H9 (cell line): ENCODE measurements at regions not wholly inside any gene's neighbourhood (a gene's known extent, or its start where the extent isn't known, plus 50 kb on each side); places are given as distances from the start of the nearest gene placed in this dataset.
A peak's percentile ranks its signal among the peaks of the same experiment; 100 is the strongest.

ENCODE experiments used
- DNase-seq: peaks from one replicate; pipeline ENCODE4 v3.0.0-alpha.2; 2017
- H2AFZ ChIP-seq: one replicate; pipeline ENCODE4 v1.6.1; 2013; ENCODE audit warnings: mild to moderate bottlenecking, low read length, control low read depth, moderate library complexity
- H2AK5ac ChIP-seq: 2 replicates; pipeline ENCODE4 v1.6.1; 2013; ENCODE audit warnings: low read length, control low read depth, mixed read lengths; ENCODE audit not compliant: insufficient read length
- H2BK120ac ChIP-seq: one replicate; pipeline ENCODE4 v1.6.1; 2013; ENCODE audit warnings: low read depth, mild to moderate bottlenecking, low read length, control low read depth, inconsistent platforms; ENCODE audit not compliant: poor library complexity, severe bottlenecking
- H2BK12ac ChIP-seq: 2 replicates; pipeline ENCODE4 v1.6.1; 2013; ENCODE audit warnings: low read length, control low read depth, mixed read lengths, low read depth; ENCODE audit not compliant: insufficient read length
- H2BK15ac ChIP-seq: 2 replicates; pipeline ENCODE4 v1.6.1; 2013; ENCODE audit warnings: low read depth, low read length, control low read depth
- H2BK20ac ChIP-seq: one replicate; pipeline ENCODE4 v1.6.1; 2013; ENCODE audit warnings: low read depth, mild to moderate bottlenecking, low read length, control low read depth, inconsistent platforms; ENCODE audit not compliant: poor library complexity, severe bottlenecking
- H2BK5ac ChIP-seq: 2 replicates; pipeline ENCODE4 v1.6.1; 2013; ENCODE audit warnings: low read length, control low read depth, mixed read lengths; ENCODE audit not compliant: insufficient read length
- H3K14ac ChIP-seq: 2 replicates; pipeline ENCODE4 v1.6.1; 2013; ENCODE audit warnings: low read length, control low read depth; ENCODE audit not compliant: insufficient read depth
- H3K18ac ChIP-seq: 2 replicates; pipeline ENCODE4 v1.6.1; 2013; ENCODE audit warnings: low read depth, mild to moderate bottlenecking, mixed read lengths, low read length, control low read depth; ENCODE audit not compliant: insufficient read length
- H3K23ac ChIP-seq: 2 replicates; pipeline ENCODE4 v1.6.1; 2013; ENCODE audit warnings: low read length, control low read depth, mixed read lengths, low read depth; ENCODE audit not compliant: insufficient read length
- H3K23me2 ChIP-seq: 2 replicates; pipeline ENCODE4 v1.6.1; 2013; ENCODE audit warnings: low read depth, mild to moderate bottlenecking, mixed read lengths, low read length, control low read depth; ENCODE audit not compliant: insufficient read length, poor library complexity, severe bottlenecking
- H3K27ac ChIP-seq: 2 replicates; pipeline ENCODE4 v1.5.1; 2013; ENCODE audit warnings: low read length, control low read depth, mixed read lengths, low read depth; ENCODE audit not compliant: insufficient read length
- H3K27me3 ChIP-seq: 2 replicates; pipeline ENCODE4 v1.6.1; 2013; ENCODE audit warnings: low read length, control low read depth, inconsistent platforms; ENCODE audit not compliant: insufficient read depth
- H3K4ac ChIP-seq: 2 replicates; pipeline ENCODE4 v1.6.1; 2013; ENCODE audit warnings: low read depth, mild to moderate bottlenecking, control low read depth, inconsistent platforms, low read length, moderate library complexity
- H3K4me1 ChIP-seq: 2 replicates; pipeline ENCODE4 v1.6.1; 2013; ENCODE audit warnings: low read length, control low read depth, inconsistent platforms; ENCODE audit not compliant: insufficient read depth
- H3K4me2 ChIP-seq: 2 replicates; pipeline ENCODE4 v1.6.1; 2013; ENCODE audit warnings: low read length, control low read depth, mixed read lengths; ENCODE audit not compliant: insufficient read length, insufficient read depth
- H3K56ac ChIP-seq: 2 replicates; pipeline ENCODE4 v1.6.1; 2013; ENCODE audit warnings: low read depth, mild to moderate bottlenecking, mixed read lengths, low read length, control low read depth; ENCODE audit not compliant: insufficient read length
- H3K79me1 ChIP-seq: 2 replicates; pipeline ENCODE4 v1.6.1; 2013; ENCODE audit warnings: low read depth, mild to moderate bottlenecking, moderate library complexity, low read length, control low read depth, inconsistent platforms; ENCODE audit not compliant: insufficient read depth, poor library complexity, severe bottlenecking
- H3K79me2 ChIP-seq: 2 replicates; pipeline ENCODE4 v1.6.1; 2013; ENCODE audit warnings: low read length, control low read depth, inconsistent platforms; ENCODE audit not compliant: insufficient read depth
- H3K9ac ChIP-seq: 2 replicates; pipeline ENCODE4 v1.6.1; 2013; ENCODE audit warnings: low read length, control low read depth, mixed read lengths; ENCODE audit not compliant: insufficient read length; ENCODE audit errors: extremely low read depth
- H3K9me3 ChIP-seq: one replicate; pipeline ENCODE4 v1.6.1; 2013; ENCODE audit warnings: low read depth, low read length, inconsistent platforms; ENCODE audit not compliant: control insufficient read depth
- H3T11ph ChIP-seq: one replicate; pipeline ENCODE4 v1.6.1; 2013; ENCODE audit warnings: mild to moderate bottlenecking, low read length, control low read depth, inconsistent platforms
- H4K20me1 ChIP-seq: one replicate; pipeline ENCODE4 v1.6.1; 2013; ENCODE audit not compliant: control insufficient read depth, insufficient read length, insufficient read depth
- H4K5ac ChIP-seq: 2 replicates; pipeline ENCODE4 v1.6.1; 2013; ENCODE audit warnings: low read depth, mild to moderate bottlenecking, mixed read lengths, low read length, control low read depth; ENCODE audit not compliant: insufficient read length
- H4K8ac ChIP-seq: replicated peaks from 2 replicates; pipeline ENCODE4 v1.6.1; 2013; ENCODE audit warnings: low read length, control low read depth, mixed read lengths, low read depth; ENCODE audit not compliant: insufficient read length
- H4K91ac ChIP-seq: 2 replicates; pipeline ENCODE4 v1.6.1; 2013; ENCODE audit warnings: low read depth, mild to moderate bottlenecking, moderate library complexity, mixed read lengths, low read length, control low read depth; ENCODE audit not compliant: insufficient read length
- H3K27ac Mint-ChIP-seq, 3 experiments: 2 replicates in 2 of 3; 3 replicates in 1 of 3; pipeline ENCODE4 v1.8.0; 2020 to 2021; ENCODE audit warnings: mixed read lengths in 3 of 3, mild to moderate bottlenecking in 1 of 3, moderate library complexity in 1 of 3
- H3K27me3 Mint-ChIP-seq: 2 replicates; pipeline ENCODE4 v1.8.0; 2021; ENCODE audit warnings: low read depth, mild to moderate bottlenecking, moderate library complexity, mixed read lengths
- H3K36me3 Mint-ChIP-seq, 3 experiments: 2 replicates in 2 of 3; 3 replicates in 1 of 3; pipeline ENCODE4 v1.8.0; 2020 to 2021; ENCODE audit warnings: low read depth in 3 of 3, mixed read lengths in 3 of 3; ENCODE audit not compliant: insufficient read depth in 1 of 3
- H3K4me1 Mint-ChIP-seq, 2 experiments: 2 replicates each; pipeline ENCODE4 v1.8.0; 2020; ENCODE audit warnings: mixed read lengths in 2 of 2
- H3K4me3 Mint-ChIP-seq, 2 experiments: 2 replicates in 1 of 2; 3 replicates in 1 of 2; pipeline ENCODE4 v1.8.0; 2020 to 2021; ENCODE audit warnings: mild to moderate bottlenecking in 2 of 2, mixed read lengths in 2 of 2, moderate library complexity in 1 of 2
- H3K9me3 Mint-ChIP-seq, 2 experiments: 2 replicates in 1 of 2; 3 replicates in 1 of 2; pipeline ENCODE4 v1.8.0; 2020; ENCODE audit warnings: mild to moderate bottlenecking in 2 of 2, mixed read lengths in 2 of 2, moderate library complexity in 1 of 2
- CTCF ChIP-seq: fragments of 200-600 bp; sonication (generic); conservative IDR thresholded peaks from 3 replicates; pipeline ENCODE4 v1.8.0; 2021; ENCODE audit warnings: antibody characterized with exemption, mild to moderate bottlenecking
- WGBS: extraction: QIAGEN DNeasy Blood & Tissue Kit; methylation state at CpG from one replicate; pipeline ENCODE4 v1.1.7; 2013; ENCODE audit warnings: missing lambda C conversion rate, low lambda C conversion rate, mixed read lengths; ENCODE audit not compliant: insufficient read length; ENCODE audit errors: extremely low coverage; 5-methylcytosine and 5-hydroxymethylcytosine counted together

- Histone ChIP-seq H2BK15ac (no peak overlapping the region), H2AK5ac (no peak overlapping the region), H3K9ac (no peak overlapping the region), H2BK20ac (no peak overlapping the region), H3K23me2 (no peaks in the 10 kb centered on the region), H2BK12ac (no peak overlapping the region), H3K14ac (no peak overlapping the region), H3T11ph (no peak overlapping the region), H3K9me3 (no peaks in the 10 kb centered on the region), H3K4me2 (no peak overlapping the region), H2BK5ac (no peak overlapping the region), H3K4ac (no peak overlapping the region), H2AFZ (no peak overlapping the region), H3K4me1 (no peaks in the 10 kb centered on the region), H4K91ac (no peak overlapping the region), H3K23ac (no peak overlapping the region), H3K79me1 (no peaks in the 10 kb centered on the region), H4K5ac (no peak overlapping the region), H3K18ac (no peak overlapping the region), H3K27me3 (no peaks in the 10 kb centered on the region), H3K79me2 (no peaks in the 10 kb centered on the region), H4K20me1 (no peaks in the 10 kb centered on the region), H2BK120ac (no peak overlapping the region), H3K27ac (no peak overlapping the region), H4K8ac (no peak overlapping the region), H3K56ac (no peak overlapping the region)
- Mint-ChIP-seq H3K27me3 (peaks cover 2% of the 10 kb centered on the region), H3K27ac (no peak overlapping the region; a peak in 2 of 7 replicates), H3K36me3 (no peaks in the 10 kb centered on the region), H3K4me1 (peaks cover 7 to 9% of the 10 kb centered on the region in 2 experiments), H3K4me3 (no peak overlapping the region), H3K9me3 (no peaks in the 10 kb centered on the region)
- no CpG with 5 or more reads among the region's 3 CpGs for whole genome bisulfite sequencing
- TF ChIP-seq CTCF, result peak; percentile 94
- DNase-seq, result peak; percentile 76
Observed at GRCh38 chr3:135895106-135895733, 70.3 kb upstream of the PPP2R3A start.
